ENCODE measurements at regions not wholly inside any gene's neighbourhood (a gene's known extent, or its start where the extent isn't known, plus 50 kb on each side); places are given as distances from the start of the nearest gene placed in this dataset.

- BruUV-seq (replicated peaks): no TSS peak
- no peak overlapping the region for H3K4me3 Mint-ChIP-seq (ENCODE audit: unreplicated experiment)
- DNase-seq (ENCODE audit: unreplicated experiment): no peak
- CTCF ChIA-PET: no interaction called here
- peaks cover 61% of the 10 kb centered on the region for H3K27me3 Mint-ChIP-seq (ENCODE audit: insufficient read depth, unreplicated experiment)
- no peak for TF ChIP-seq CTCF (IDR thresholded peaks at IDR 0.05; ENCODE audit: unreplicated experiment)
- no peak overlapping the region for H3K27ac Mint-ChIP-seq (ENCODE audit: low read depth, unreplicated experiment)
- intact Hi-C loops (cut with micrococcal nuclease): no loop called here
- H3K36me3 Mint-ChIP-seq (ENCODE audit: insufficient read depth, unreplicated experiment): peaks cover 7% of the 10 kb centered on the region
- POLR2A ChIA-PET: no interaction called here
- H3K4me1 Mint-ChIP-seq (ENCODE audit: insufficient read depth, unreplicated experiment): no peaks in the 10 kb centered on the region
- no peaks in the 10 kb centered on the region for H3K9me3 Mint-ChIP-seq (ENCODE audit: unreplicated experiment)
These were observed 175.6 kb upstream of the NECTIN1 start for GRCh38 chr11:119904531-119905035.

- Mint-ChIP-seq H3K27ac (ENCODE audit: low read depth, unreplicated experiment) (no peak overlapping the region), H3K9me3 (ENCODE audit: unreplicated experiment) (no peaks in the 10 kb centered on the region), H3K4me3 (ENCODE audit: unreplicated experiment) (no peak overlapping the region), H3K36me3 (ENCODE audit: insufficient read depth, unreplicated experiment) (peaks cover 7% of the 10 kb centered on the region), H3K4me1 (ENCODE audit: insufficient read depth, unreplicated experiment) (no peaks in the 10 kb centered on the region), H3K27me3 (ENCODE audit: insufficient read depth, unreplicated experiment) (peaks cover 53% of the 10 kb centered on the region)
- intact Hi-C loops (cut with micrococcal nuclease): no loop called here
- DNase-seq (ENCODE audit: unreplicated experiment): no peak
- ChIA-PET POLR2A (no interaction called here), CTCF (no interaction called here)
- BruUV-seq (replicated peaks): no TSS peak
- TF ChIP-seq CTCF (IDR thresholded peaks at IDR 0.05; ENCODE audit: unreplicated experiment): no peak
These were observed 174.8 kb upstream of the NECTIN1 start for GRCh38 chr11:119903821-119904220.

- no peak for TF ChIP-seq CTCF (IDR thresholded peaks at IDR 0.05; ENCODE audit: unreplicated experiment)
- H3K9me3 Mint-ChIP-seq (ENCODE audit: unreplicated experiment): no peaks in the 10 kb centered on the region
- H3K27me3 Mint-ChIP-seq (ENCODE audit: insufficient read depth, unreplicated experiment): peaks cover 49% of the 10 kb centered on the region
- BruUV-seq (replicated peaks): no TSS peak
- no peak overlapping the region for H3K27ac Mint-ChIP-seq (ENCODE audit: low read depth, unreplicated experiment)
- H3K4me3 Mint-ChIP-seq (ENCODE audit: unreplicated experiment): no peak overlapping the region
- intact Hi-C loops (cut with micrococcal nuclease): no loop called here
- CTCF ChIA-PET: no interaction called here
- POLR2A ChIA-PET: no interaction called here
- peaks cover 7% of the 10 kb centered on the region for H3K36me3 Mint-ChIP-seq (ENCODE audit: insufficient read depth, unreplicated experiment)
- no peak for DNase-seq (ENCODE audit: unreplicated experiment)
- no peaks in the 10 kb centered on the region for H3K4me1 Mint-ChIP-seq (ENCODE audit: insufficient read depth, unreplicated experiment)
These were observed 174.4 kb upstream of the NECTIN1 start for GRCh38 chr11:119903389-119903788.

DNA sequence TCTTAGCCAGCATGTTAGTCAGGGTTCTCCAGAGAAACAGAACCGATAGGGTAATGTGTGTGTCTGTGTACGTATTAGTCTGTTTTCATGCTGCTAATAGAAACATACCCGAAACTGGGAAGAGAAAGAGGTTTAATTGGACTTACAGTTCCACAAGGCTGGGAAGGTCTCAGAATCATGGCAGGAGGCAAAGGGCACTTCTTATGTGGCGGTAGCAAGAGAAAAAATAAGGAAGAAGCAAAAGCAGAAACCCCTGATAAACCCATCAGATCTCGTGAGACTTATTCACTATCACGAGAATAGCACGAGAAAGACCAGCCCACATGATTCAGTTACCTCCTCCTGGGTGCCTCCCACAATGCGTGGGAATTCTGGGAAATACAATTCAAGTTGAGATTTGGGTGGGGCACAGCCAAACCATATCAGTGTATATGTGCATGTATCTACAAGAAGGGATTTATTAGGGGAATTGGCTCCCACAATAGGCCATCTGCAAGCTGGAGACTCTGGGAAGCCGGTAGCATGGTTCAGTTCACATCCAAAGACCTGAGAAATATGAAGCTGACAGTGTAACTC, 173.7 kb upstream of the NECTIN1 start:
- POLR2A ChIA-PET: no interaction called here
- peaks cover 43% of the 10 kb centered on the region for H3K27me3 Mint-ChIP-seq (ENCODE audit: insufficient read depth, unreplicated experiment)
- BruUV-seq (replicated peaks): no TSS peak
- no peak for TF ChIP-seq CTCF (IDR thresholded peaks at IDR 0.05; ENCODE audit: unreplicated experiment)
- intact Hi-C loops (cut with micrococcal nuclease): no loop called here
- no peak for DNase-seq (ENCODE audit: unreplicated experiment)
- CTCF ChIA-PET: no interaction called here
- no peaks in the 10 kb centered on the region for H3K9me3 Mint-ChIP-seq (ENCODE audit: unreplicated experiment)
- no peak overlapping the region for H3K4me3 Mint-ChIP-seq (ENCODE audit: unreplicated experiment)
- peaks cover 7% of the 10 kb centered on the region for H3K36me3 Mint-ChIP-seq (ENCODE audit: insufficient read depth, unreplicated experiment)
- H3K27ac Mint-ChIP-seq (ENCODE audit: low read depth, unreplicated experiment): no peak overlapping the region
- no peaks in the 10 kb centered on the region for H3K4me1 Mint-ChIP-seq (ENCODE audit: insufficient read depth, unreplicated experiment)

All from MCF 10A (cell line).